Psoas muscle (tissue), 7 donors: ENCODE measurements at regions not wholly inside any gene's neighbourhood (a gene's known extent, or its start where the extent isn't known, plus 50 kb on each side); places are given as distances from the start of the nearest gene placed in this dataset.

Source experiments
- ATAC-seq, 4 donors: fragments of 200-7000 bp; cut with Tn5 transposase; one replicate each; pipeline ENCODE4 v1.9.1; 2020; ENCODE audit warnings: moderate library complexity in 3 of 4, mild to moderate bottlenecking in 2 of 4
- DNase-seq, 2 donors: peaks; one replicate each; pipeline ENCODE4 v3.0.0-alpha.2; 2020
- H3K27ac ChIP-seq: fragments of 200-600 bp; one replicate; pipeline ENCODE4 v1.8.0; 2022
- H3K27me3 ChIP-seq, 3 donors: fragments of 200-600 bp in 1 of 3; one replicate each; pipeline versions ENCODE4 v1.6.1 to v1.8.0; 2013 to 2022; ENCODE audit warnings: low read length in 2 of 3, mild to moderate bottlenecking in 2 of 3, moderate library complexity in 1 of 3; ENCODE audit not compliant: insufficient read depth in 3 of 3
- H3K36me3 ChIP-seq, 2 donors: fragments of 200-600 bp in 1 of 2; one replicate each; pipeline versions ENCODE4 v1.6.1 to v1.8.0; 2013 to 2022; ENCODE audit warnings: low read depth in 1 of 2, mild to moderate bottlenecking in 1 of 2, moderate library complexity in 1 of 2; ENCODE audit not compliant: insufficient read depth in 1 of 2
- H3K4me1 ChIP-seq: fragments of 200-600 bp; one replicate; pipeline ENCODE4 v1.8.0; 2022
- H3K4me3 ChIP-seq: fragments of 200-600 bp; one replicate; pipeline ENCODE4 v1.8.0; 2022; ENCODE audit warnings: mild to moderate bottlenecking
- H3K9me3 ChIP-seq: fragments of 200-600 bp; one replicate; pipeline ENCODE4 v1.8.0; 2022
- CTCF ChIP-seq: fragments of 200-600 bp; IDR thresholded peaks from one replicate; pipeline ENCODE4 v1.8.0; 2022; ENCODE audit warnings: antibody characterized with exemption
- WGBS, 3 donors: extraction: QIAGEN DNeasy Blood & Tissue Kit; methylation state at CpG; one replicate each; pipeline versions ENCODE4 v1.1.6 to v1.1.7; 2013; 5-methylcytosine and 5-hydroxymethylcytosine counted together
- intact Hi-C, 2 donors: fragments of 100-400 bp; cut with DNase I; formaldehyde crosslinking; loops; one replicate each; pipeline versions ENCODE4 v1.11.0 to v1.14.2; 2022
- donor health status: healthy with polysubstance abuse.
- donor health status: DM: no; HTN: no; CAD: no; lungs with moderate emphysema.
- donor health status: Bipolar disorder and iron deficiency.
- donor health status: healthy.
- donor health status: DM: yes; HTN: yes; CAD: no.
- donor health status: DM: no; HTN: no; CAD: no.
- donor health status: DM: yes; HTN: yes; CAD: no.

GRCh38 chr6:51398793-51399192 lies 580.1 kb downstream of the TFAP2B start:
- H3K27me3 ChIP-seq, result no peaks in the 10 kb centered on the region
- intact Hi-C loops, result no loop called here
- H3K9me3 ChIP-seq, result no peaks in the 10 kb centered on the region
- no peaks in the 10 kb centered on the region for H3K4me1 ChIP-seq
- no peak for TF ChIP-seq CTCF
- H3K36me3 ChIP-seq, result no peaks in the 10 kb centered on the region
- no peak for ATAC-seq
- no peak overlapping the region for H3K27ac ChIP-seq
- DNase-seq, result no peak
- WGBS, 3 donors, result 76 to 87% (median 77%) methylated on average over 5 of the region's 5 CpGs
- H3K4me3 ChIP-seq, result no peak overlapping the region

GRCh38 chr6:51410453-51410852 lies 591.8 kb downstream of the TFAP2B start:
- ATAC-seq (no peak), DNase-seq (no peak)
- no peak for TF ChIP-seq CTCF
- Histone ChIP-seq H3K36me3 (no peaks in the 10 kb centered on the region), H3K27me3 (no peaks in the 10 kb centered on the region), H3K4me3 (no peak overlapping the region), H3K27ac (no peak overlapping the region), H3K4me1 (no peaks in the 10 kb centered on the region), H3K9me3 (no peaks in the 10 kb centered on the region)
- intact Hi-C loops, result no loop called here
- WGBS, 3 donors, result 80 to 92% (median 83%) methylated on average over 16 to 24 of the region's 25 CpGs

- Histone ChIP-seq H3K9me3 (no peaks in the 10 kb centered on the region), H3K36me3 (no peaks in the 10 kb centered on the region), H3K27ac (no peak overlapping the region), H3K27me3 (no peaks in the 10 kb centered on the region), H3K4me1 (no peaks in the 10 kb centered on the region), H3K4me3 (no peak overlapping the region)
- DNase-seq (no peak), ATAC-seq (no peak)
- no peak for TF ChIP-seq CTCF
- intact Hi-C loops, result no loop called here
- WGBS, 3 donors, result 74 to 79% (median 79%) methylated on average over 4 of the region's 4 CpGs
Observed at GRCh38 chr6:51411496-51412125, 592.9 kb downstream of the TFAP2B start.

- DNase-seq (no peak), ATAC-seq (no peak)
- H3K27me3 ChIP-seq, result no peaks in the 10 kb centered on the region
- WGBS, 3 donors, result 75 to 78% (median 76%) methylated on average over 2 of the region's 2 CpGs
- H3K27ac ChIP-seq, result no peak overlapping the region
- no peaks in the 10 kb centered on the region for H3K36me3 ChIP-seq
- H3K9me3 ChIP-seq, result no peaks in the 10 kb centered on the region
- H3K4me3 ChIP-seq, result no peak overlapping the region
- intact Hi-C loops, result no loop called here
- H3K4me1 ChIP-seq, result no peaks in the 10 kb centered on the region
- TF ChIP-seq CTCF, result no peak
Observed at GRCh38 chr6:51414361-51414760, 595.7 kb downstream of the TFAP2B start.

GRCh38 chr6:51415501-51415900 lies 596.8 kb downstream of the TFAP2B start:
- Histone ChIP-seq H3K4me3 (no peak overlapping the region), H3K9me3 (no peaks in the 10 kb centered on the region), H3K27me3 (no peaks in the 10 kb centered on the region), H3K4me1 (no peaks in the 10 kb centered on the region), H3K27ac (no peak overlapping the region), H3K36me3 (no peaks in the 10 kb centered on the region)
- no peak for ATAC-seq
- intact Hi-C loops, result no loop called here
- 86 to 88% (median 86%) methylated on average over 3 of the region's 3 CpGs for WGBS, 3 donors
- TF ChIP-seq CTCF, result no peak
- no peak for DNase-seq
